ENCODE measurements at regions not wholly inside any gene's neighbourhood (a gene's known extent, or its start where the extent isn't known, plus 50 kb on each side); places are given as distances from the start of the nearest gene placed in this dataset.
"Not testable (repeated sequence)": the region's sequence is repeated elsewhere in the genome, so short reads cannot be mapped to it uniquely, and the experiment has no call there.

DNA sequence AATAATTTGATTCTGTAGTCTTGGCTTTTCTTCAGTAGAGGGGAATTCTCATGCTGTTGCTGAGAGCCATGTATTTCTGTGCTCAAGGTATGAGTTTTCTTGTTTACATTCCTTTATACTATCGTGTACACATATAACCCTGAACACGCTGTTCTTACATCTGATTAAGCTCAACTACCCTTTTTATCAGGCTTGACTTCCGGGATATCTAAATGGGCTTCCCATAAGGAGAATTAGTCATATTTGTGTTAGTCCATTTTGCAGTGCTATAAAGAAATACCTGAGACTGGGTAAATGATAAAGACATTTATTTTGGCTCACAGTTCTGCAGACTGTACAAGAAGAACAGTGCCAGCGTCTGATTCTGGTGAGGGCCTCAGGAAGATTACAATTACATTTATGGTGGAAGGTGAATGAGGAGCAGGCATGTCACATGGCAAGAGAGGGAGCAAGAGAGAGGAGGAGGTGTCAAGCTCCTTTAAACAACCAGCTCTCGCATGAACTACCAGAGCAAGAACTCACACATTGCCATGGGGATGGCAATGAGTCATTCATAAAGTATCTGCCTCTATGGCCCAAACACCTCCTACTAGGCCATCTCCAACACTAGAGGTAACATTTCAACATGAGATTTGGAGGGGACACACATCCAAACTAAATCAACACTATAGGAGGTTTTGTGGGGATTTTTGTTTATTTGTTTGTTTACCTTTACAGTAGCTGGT, 118.2 kb downstream of the LIMS4 start:
- not testable (repeated sequence) for H3K4me1 ChIP-seq (ENCODE audit: insufficient read depth, low read length); H3K4me3 ChIP-seq (ENCODE audit: insufficient read depth, low read depth, low read length); H2AFZ ChIP-seq (ENCODE audit: low read depth, low read length); H3K9me3 Mint-ChIP-seq (ENCODE audit: unreplicated experiment); H3K9ac ChIP-seq (ENCODE audit: low read length); H3K27me3 ChIP-seq (ENCODE audit: insufficient read depth, low read length); H3K27me3 Mint-ChIP-seq (ENCODE audit: low read depth, unreplicated experiment); H3K36me3 ChIP-seq (ENCODE audit: insufficient read depth, low read length); H3K4me2 ChIP-seq (ENCODE audit: low read length); H3K36me3 Mint-ChIP-seq (ENCODE audit: low read depth, unreplicated experiment); H3K4me3 Mint-ChIP-seq (ENCODE audit: unreplicated experiment); H3K9me3 ChIP-seq (ENCODE audit: insufficient read depth, low read depth, low read length); H3K27ac ChIP-seq (ENCODE audit: low read depth, low read length); FAIRE-seq; DNase-seq (ENCODE audit: low read depth); H3K79me2 ChIP-seq (ENCODE audit: insufficient read depth, low read length); H4K20me1 ChIP-seq (ENCODE audit: insufficient read depth, low read length); H3K4me1 Mint-ChIP-seq (ENCODE audit: low read depth, unreplicated experiment); H3K27ac Mint-ChIP-seq (ENCODE audit: unreplicated experiment)

DNA sequence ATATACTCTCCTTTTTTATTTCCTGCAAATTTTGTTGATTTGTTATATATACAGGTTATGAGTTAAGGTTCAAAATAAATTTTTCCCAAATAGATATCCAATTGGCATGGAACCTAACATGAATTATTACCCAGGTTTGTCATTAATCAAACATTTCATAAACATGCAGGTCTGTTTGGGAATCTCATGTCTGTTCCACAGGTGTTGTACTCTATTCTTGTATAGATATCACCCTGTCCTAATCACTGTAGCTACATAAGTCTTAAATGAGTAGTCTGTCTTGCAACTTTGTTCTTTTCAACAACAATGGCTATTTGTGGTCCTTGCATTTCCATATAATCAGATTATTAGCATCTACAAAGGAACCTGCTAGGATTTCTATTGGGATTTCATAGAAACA, 121.9 kb downstream of the LIMS4 start:
- not testable (repeated sequence) for H3K4me2 ChIP-seq (ENCODE audit: low read length); H3K4me1 Mint-ChIP-seq (ENCODE audit: low read depth, unreplicated experiment); H3K4me1 ChIP-seq (ENCODE audit: insufficient read depth, low read length); H3K4me3 Mint-ChIP-seq (ENCODE audit: unreplicated experiment); H3K9ac ChIP-seq (ENCODE audit: low read length); H3K36me3 ChIP-seq (ENCODE audit: insufficient read depth, low read length); H3K27me3 Mint-ChIP-seq (ENCODE audit: low read depth, unreplicated experiment); H4K20me1 ChIP-seq (ENCODE audit: insufficient read depth, low read length); H3K36me3 Mint-ChIP-seq (ENCODE audit: low read depth, unreplicated experiment); H3K9me3 ChIP-seq (ENCODE audit: insufficient read depth, low read depth, low read length); H3K27me3 ChIP-seq (ENCODE audit: insufficient read depth, low read length); H3K79me2 ChIP-seq (ENCODE audit: insufficient read depth, low read length); FAIRE-seq; H3K4me3 ChIP-seq (ENCODE audit: insufficient read depth, low read depth, low read length); H2AFZ ChIP-seq (ENCODE audit: low read depth, low read length); H3K27ac Mint-ChIP-seq (ENCODE audit: unreplicated experiment); H3K9me3 Mint-ChIP-seq (ENCODE audit: unreplicated experiment); DNase-seq (ENCODE audit: low read depth); H3K27ac ChIP-seq (ENCODE audit: low read depth, low read length)

DNA sequence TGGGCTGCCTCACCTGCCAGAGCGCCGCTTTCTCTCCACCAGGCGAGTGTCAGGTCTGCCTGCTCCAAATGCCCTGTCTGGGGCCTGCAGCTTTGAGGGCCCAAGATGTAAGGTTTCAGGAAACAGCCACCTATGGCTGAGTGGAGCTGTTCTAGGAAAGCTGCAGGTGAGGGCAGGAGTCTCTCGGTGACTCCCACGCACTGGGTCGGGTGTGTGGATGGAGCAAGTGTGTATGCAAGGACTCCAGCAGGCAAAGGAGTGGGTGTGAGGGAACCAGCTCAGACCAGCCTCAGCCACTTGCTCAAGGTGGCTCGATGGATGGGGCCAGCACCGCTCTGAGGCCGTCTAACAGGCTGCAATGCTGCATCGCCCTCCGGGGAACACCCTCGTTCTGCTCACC, 123.7 kb downstream of the LIMS4 start:
- not testable (repeated sequence) for DNase-seq (ENCODE audit: low read depth); H3K4me2 ChIP-seq (ENCODE audit: low read length); H3K36me3 ChIP-seq (ENCODE audit: insufficient read depth, low read length); H3K4me1 ChIP-seq (ENCODE audit: insufficient read depth, low read length); H2AFZ ChIP-seq (ENCODE audit: low read depth, low read length); H3K27me3 Mint-ChIP-seq (ENCODE audit: low read depth, unreplicated experiment); H3K4me3 ChIP-seq (ENCODE audit: insufficient read depth, low read depth, low read length); H3K36me3 Mint-ChIP-seq (ENCODE audit: low read depth, unreplicated experiment); H3K27me3 ChIP-seq (ENCODE audit: insufficient read depth, low read length); H3K27ac ChIP-seq (ENCODE audit: low read depth, low read length); H3K9me3 ChIP-seq (ENCODE audit: insufficient read depth, low read depth, low read length); H3K4me1 Mint-ChIP-seq (ENCODE audit: low read depth, unreplicated experiment); H3K79me2 ChIP-seq (ENCODE audit: insufficient read depth, low read length); H3K9me3 Mint-ChIP-seq (ENCODE audit: unreplicated experiment); H3K4me3 Mint-ChIP-seq (ENCODE audit: unreplicated experiment); FAIRE-seq; H3K9ac ChIP-seq (ENCODE audit: low read length); H4K20me1 ChIP-seq (ENCODE audit: insufficient read depth, low read length); H3K27ac Mint-ChIP-seq (ENCODE audit: unreplicated experiment)

- not testable (repeated sequence) for H3K4me1 ChIP-seq (ENCODE audit: insufficient read depth, low read length); H3K9me3 Mint-ChIP-seq (ENCODE audit: unreplicated experiment); H3K4me1 Mint-ChIP-seq (ENCODE audit: low read depth, unreplicated experiment); H3K4me3 Mint-ChIP-seq (ENCODE audit: unreplicated experiment); H3K9me3 ChIP-seq (ENCODE audit: insufficient read depth, low read depth, low read length); H3K9ac ChIP-seq (ENCODE audit: low read length); H3K27ac ChIP-seq (ENCODE audit: low read depth, low read length); H3K27me3 Mint-ChIP-seq (ENCODE audit: low read depth, unreplicated experiment); H3K27ac Mint-ChIP-seq (ENCODE audit: unreplicated experiment); H3K4me3 ChIP-seq (ENCODE audit: insufficient read depth, low read depth, low read length); DNase-seq (ENCODE audit: low read depth); H3K36me3 ChIP-seq (ENCODE audit: insufficient read depth, low read length); H3K4me2 ChIP-seq (ENCODE audit: low read length); FAIRE-seq; H2AFZ ChIP-seq (ENCODE audit: low read depth, low read length); H3K79me2 ChIP-seq (ENCODE audit: insufficient read depth, low read length); H4K20me1 ChIP-seq (ENCODE audit: insufficient read depth, low read length); H3K27me3 ChIP-seq (ENCODE audit: insufficient read depth, low read length); H3K36me3 Mint-ChIP-seq (ENCODE audit: low read depth, unreplicated experiment)
Observed at GRCh38 chr2:110344405-110345035, 128.1 kb downstream of the LIMS4 start.

GRCh38 chr2:110342077-110342476, 129.7 kb upstream of the MTLN start:
- not testable (repeated sequence) for H3K4me3 Mint-ChIP-seq (ENCODE audit: unreplicated experiment); H3K79me2 ChIP-seq (ENCODE audit: insufficient read depth, low read length); H2AFZ ChIP-seq (ENCODE audit: low read depth, low read length); H3K4me3 ChIP-seq (ENCODE audit: insufficient read depth, low read depth, low read length); H3K36me3 ChIP-seq (ENCODE audit: insufficient read depth, low read length); H3K4me2 ChIP-seq (ENCODE audit: low read length); H3K27ac ChIP-seq (ENCODE audit: low read depth, low read length); H3K27ac Mint-ChIP-seq (ENCODE audit: unreplicated experiment); H3K36me3 Mint-ChIP-seq (ENCODE audit: low read depth, unreplicated experiment); H3K4me1 Mint-ChIP-seq (ENCODE audit: low read depth, unreplicated experiment); H3K9me3 ChIP-seq (ENCODE audit: insufficient read depth, low read depth, low read length); FAIRE-seq; H3K27me3 Mint-ChIP-seq (ENCODE audit: low read depth, unreplicated experiment); H4K20me1 ChIP-seq (ENCODE audit: insufficient read depth, low read length); H3K9ac ChIP-seq (ENCODE audit: low read length); H3K27me3 ChIP-seq (ENCODE audit: insufficient read depth, low read length); DNase-seq (ENCODE audit: low read depth); H3K4me1 ChIP-seq (ENCODE audit: insufficient read depth, low read length); H3K9me3 Mint-ChIP-seq (ENCODE audit: unreplicated experiment)

- not testable (repeated sequence) for H3K9ac ChIP-seq (ENCODE audit: low read length); H3K4me2 ChIP-seq (ENCODE audit: low read length); H3K27ac ChIP-seq (ENCODE audit: low read depth, low read length); H3K4me3 ChIP-seq (ENCODE audit: insufficient read depth, low read depth, low read length); H3K9me3 ChIP-seq (ENCODE audit: insufficient read depth, low read depth, low read length); H3K27me3 ChIP-seq (ENCODE audit: insufficient read depth, low read length); H3K79me2 ChIP-seq (ENCODE audit: insufficient read depth, low read length); H3K4me1 Mint-ChIP-seq (ENCODE audit: low read depth, unreplicated experiment); H3K27ac Mint-ChIP-seq (ENCODE audit: unreplicated experiment); H3K4me1 ChIP-seq (ENCODE audit: insufficient read depth, low read length); DNase-seq (ENCODE audit: low read depth); H3K36me3 ChIP-seq (ENCODE audit: insufficient read depth, low read length); H3K36me3 Mint-ChIP-seq (ENCODE audit: low read depth, unreplicated experiment); FAIRE-seq; H3K9me3 Mint-ChIP-seq (ENCODE audit: unreplicated experiment); H3K4me3 Mint-ChIP-seq (ENCODE audit: unreplicated experiment); H4K20me1 ChIP-seq (ENCODE audit: insufficient read depth, low read length); H2AFZ ChIP-seq (ENCODE audit: low read depth, low read length); H3K27me3 Mint-ChIP-seq (ENCODE audit: low read depth, unreplicated experiment)
Observed at GRCh38 chr2:110339126-110339525, 126.8 kb upstream of the MTLN start.
